Glutamatergic neuron (in vitro differentiated cells): ENCODE measurements at regions not wholly inside any gene's neighbourhood (a gene's known extent, or its start where the extent isn't known, plus 50 kb on each side); places are given as distances from the start of the nearest gene placed in this dataset.

Experiments used
- DNase-seq: peaks from one replicate; pipeline ENCODE4 v3.0.0; 2022
- H3K27ac Mint-ChIP-seq: one replicate; pipeline ENCODE4 v1.8.0; 2020; ENCODE audit warnings: mild to moderate bottlenecking, mixed read lengths, inconsistent platforms; ENCODE audit not compliant: unreplicated experiment
- H3K27me3 Mint-ChIP-seq: one replicate; pipeline ENCODE4 v1.8.0; 2020; ENCODE audit warnings: mild to moderate bottlenecking, moderate library complexity, mixed read lengths, inconsistent platforms; ENCODE audit not compliant: unreplicated experiment
- H3K36me3 Mint-ChIP-seq: one replicate; pipeline ENCODE4 v1.8.0; 2020; ENCODE audit warnings: mild to moderate bottlenecking, mixed read lengths, inconsistent platforms; ENCODE audit not compliant: unreplicated experiment
- H3K4me1 Mint-ChIP-seq: one replicate; pipeline ENCODE4 v1.8.0; 2020; ENCODE audit warnings: mild to moderate bottlenecking, low read depth, mixed read lengths, inconsistent platforms; ENCODE audit not compliant: unreplicated experiment
- H3K4me3 Mint-ChIP-seq: one replicate; pipeline ENCODE4 v1.8.0; 2020; ENCODE audit warnings: mild to moderate bottlenecking, mixed read lengths, inconsistent platforms; ENCODE audit not compliant: unreplicated experiment
- H3K9me3 Mint-ChIP-seq: one replicate; pipeline ENCODE4 v1.8.0; 2020; ENCODE audit warnings: mild to moderate bottlenecking, moderate library complexity, mixed read lengths, inconsistent platforms; ENCODE audit not compliant: unreplicated experiment
- CTCF ChIP-seq: fragments of 200-600 bp; sonication (generic); IDR thresholded peaks from one replicate; pipeline ENCODE4 v1.5.0; 2021; ENCODE audit not compliant: partially characterized antibody, unreplicated experiment

GRCh38 chr3:86865506-86865905, 125.4 kb downstream of the VGLL3 start:
- no peaks in the 10 kb centered on the region for H3K4me1 Mint-ChIP-seq
- peaks cover 4% of the 10 kb centered on the region for H3K36me3 Mint-ChIP-seq
- no peak overlapping the region for H3K27ac Mint-ChIP-seq
- no peaks in the 10 kb centered on the region for H3K27me3 Mint-ChIP-seq
- DNase-seq, result no peak
- no peak for TF ChIP-seq CTCF
- no peak overlapping the region for H3K4me3 Mint-ChIP-seq
- no peaks in the 10 kb centered on the region for H3K9me3 Mint-ChIP-seq

- no peak overlapping the region for H3K27ac Mint-ChIP-seq
- peaks cover 4% of the 10 kb centered on the region for H3K4me1 Mint-ChIP-seq
- H3K9me3 Mint-ChIP-seq, result no peaks in the 10 kb centered on the region
- H3K27me3 Mint-ChIP-seq, result peaks cover 1% of the 10 kb centered on the region
- no peak for TF ChIP-seq CTCF
- DNase-seq, result no peak
- no peak overlapping the region for H3K4me3 Mint-ChIP-seq
- H3K36me3 Mint-ChIP-seq, result no peaks in the 10 kb centered on the region
These were observed 134.2 kb downstream of the VGLL3 start for GRCh38 chr3:86856711-86857110.

GRCh38 chr3:86849991-86850390, 141.0 kb downstream of the VGLL3 start:
- TF ChIP-seq CTCF, result no peak
- peaks cover 1% of the 10 kb centered on the region for H3K27me3 Mint-ChIP-seq
- no peak overlapping the region for H3K27ac Mint-ChIP-seq
- H3K9me3 Mint-ChIP-seq, result no peaks in the 10 kb centered on the region
- peaks cover 9% of the 10 kb centered on the region for H3K4me1 Mint-ChIP-seq
- DNase-seq, result no peak
- H3K4me3 Mint-ChIP-seq, result no peak overlapping the region
- H3K36me3 Mint-ChIP-seq, result peaks cover 9% of the 10 kb centered on the region

GRCh38 chr3:86845726-86846125, 145.2 kb downstream of the VGLL3 start:
- H3K9me3 Mint-ChIP-seq, result no peaks in the 10 kb centered on the region
- DNase-seq, result no peak

GRCh38 chr3:86838927-86839326, 152.0 kb downstream of the VGLL3 start:
- no peaks in the 10 kb centered on the region for H3K36me3 Mint-ChIP-seq
- no peak overlapping the region for H3K4me3 Mint-ChIP-seq
- no peak for TF ChIP-seq CTCF
- H3K4me1 Mint-ChIP-seq, result peaks cover 2% of the 10 kb centered on the region
- H3K27ac Mint-ChIP-seq, result no peak overlapping the region
- H3K27me3 Mint-ChIP-seq, result no peaks in the 10 kb centered on the region
- DNase-seq, result no peak
- no peaks in the 10 kb centered on the region for H3K9me3 Mint-ChIP-seq

More at GRCh38 chr3:86845726-86846125, 145.2 kb downstream of the VGLL3 start:
- Mint-ChIP-seq H3K36me3 (peaks cover 9% of the 10 kb centered on the region), H3K27me3 (no peaks in the 10 kb centered on the region), H3K4me1 (peaks cover 8% of the 10 kb centered on the region), H3K4me3 (no peak overlapping the region), H3K27ac (peak overlapping the region; percentile 83)
- TF ChIP-seq CTCF, result no peak
